ENCODE measurements at regions not wholly inside any gene's neighbourhood (a gene's known extent, or its start where the extent isn't known, plus 50 kb on each side); places are given as distances from the start of the nearest gene placed in this dataset.
"Not testable (repeated sequence)": the region's sequence is repeated elsewhere in the genome, so short reads cannot be mapped to it uniquely, and the experiment has no call there.

GRCh38 chr2:11950896-11951295 lies 204.5 kb downstream of the LPIN1 start:
- DNase-seq (ENCODE audit: low read depth in 1 of 2, low spot score in 1 of 2) = no peak

GRCh38 chr2:11951492-11951891 lies 205.1 kb downstream of the LPIN1 start:
- not testable (repeated sequence) for DNase-seq (ENCODE audit: low read depth in 1 of 2, low spot score in 1 of 2)

- DNase-seq (ENCODE audit: low read depth in 1 of 2, low spot score in 1 of 2) = no peak
Observed at GRCh38 chr2:11953258-11953657, 206.8 kb downstream of the LPIN1 start.

- DNase-seq (ENCODE audit: low read depth in 1 of 2, low spot score in 1 of 2) = no peak
Observed at GRCh38 chr2:11955314-11955713, 208.9 kb downstream of the LPIN1 start.

- DNase-seq (ENCODE audit: low read depth in 1 of 2, low spot score in 1 of 2) = no peak
Observed at GRCh38 chr2:11955884-11956291, 209.5 kb downstream of the LPIN1 start.

GRCh38 chr2:11962707-11963328 lies 216.4 kb downstream of the LPIN1 start:
- DNase-seq (ENCODE audit: low read depth in 1 of 2, low spot score in 1 of 2) = no peak

GRCh38 chr2:11963966-11964365 lies 217.5 kb downstream of the LPIN1 start:
- no peak for DNase-seq (ENCODE audit: low read depth in 1 of 2, low spot score in 1 of 2)

- no peak for DNase-seq (ENCODE audit: low read depth in 1 of 2, low spot score in 1 of 2)
Observed at GRCh38 chr2:11967946-11968465, 221.6 kb downstream of the LPIN1 start.

- DNase-seq (ENCODE audit: low read depth in 1 of 2, low spot score in 1 of 2) = no peak
Observed at GRCh38 chr2:11968521-11968920, 222.1 kb downstream of the LPIN1 start.

- DNase-seq (ENCODE audit: low read depth in 1 of 2, low spot score in 1 of 2) = no peak
Observed at GRCh38 chr2:11969774-11970173, 223.3 kb downstream of the LPIN1 start.

GRCh38 chr2:11974573-11974972 lies 228.1 kb downstream of the LPIN1 start:
- DNase-seq (ENCODE audit: low read depth in 1 of 2, low spot score in 1 of 2) = no peak

- DNase-seq (ENCODE audit: low read depth in 1 of 2, low spot score in 1 of 2) = no peak
Observed at GRCh38 chr2:11975373-11975772, 228.9 kb downstream of the LPIN1 start.

- no peak for DNase-seq (ENCODE audit: low read depth in 1 of 2, low spot score in 1 of 2)
Observed at GRCh38 chr2:11976073-11976472, 229.6 kb downstream of the LPIN1 start.

- DNase-seq (ENCODE audit: low read depth in 1 of 2, low spot score in 1 of 2) = no peak
Observed at GRCh38 chr2:11977766-11978524, 231.5 kb downstream of the LPIN1 start.

- DNase-seq (ENCODE audit: low read depth in 1 of 2, low spot score in 1 of 2) = no peak
Observed at GRCh38 chr2:11980809-11981208, 234.4 kb downstream of the LPIN1 start.

- no peak for DNase-seq (ENCODE audit: low read depth in 1 of 2, low spot score in 1 of 2)
Observed at GRCh38 chr2:11983401-11983800, 237.0 kb downstream of the LPIN1 start.

GRCh38 chr2:11983870-11984269 lies 237.4 kb downstream of the LPIN1 start:
- DNase-seq (ENCODE audit: low read depth in 1 of 2, low spot score in 1 of 2) = no peak

- DNase-seq (ENCODE audit: low read depth in 1 of 2, low spot score in 1 of 2) = no peak
Observed at GRCh38 chr2:11984316-11985158, 238.1 kb downstream of the LPIN1 start.

GRCh38 chr2:11985817-11986566 lies 239.6 kb downstream of the LPIN1 start:
- DNase-seq (ENCODE audit: low read depth in 1 of 2, low spot score in 1 of 2) = no peak

- DNase-seq (ENCODE audit: low read depth in 1 of 2, low spot score in 1 of 2) = no peak
Observed at GRCh38 chr2:11987151-11987550, 240.7 kb downstream of the LPIN1 start.

Data from activated T-helper 1 cell treated with anti-CD3 and anti-CD28 coated beads, Interleukin-2, amount 50 U/mL, for 16 hours (primary cell).